Osteoblast (primary cell): ENCODE measurements at regions not wholly inside any gene's neighbourhood (a gene's known extent, or its start where the extent isn't known, plus 50 kb on each side); places are given as distances from the start of the nearest gene placed in this dataset.

Experiments used
- DNase-seq: peaks from one replicate; pipeline ENCODE4 v3.0.0; 2011; ENCODE audit warnings: low spot score, mixed read lengths; ENCODE audit not compliant: insufficient read length; ENCODE audit errors: missing footprints
- H2AFZ ChIP-seq: 2 replicates; pipeline ENCODE4 v1.6.0; 2011; ENCODE audit warnings: mild to moderate bottlenecking, low read length
- H3K27ac ChIP-seq: 2 replicates; pipeline ENCODE4 v1.5.1; 2011; ENCODE audit warnings: mild to moderate bottlenecking, low read depth, low read length, moderate library complexity
- H3K27me3 ChIP-seq: 2 replicates; pipeline ENCODE4 v1.6.0; 2012; ENCODE audit warnings: mild to moderate bottlenecking, control low read depth, inconsistent platforms, low read length, moderate library complexity; ENCODE audit not compliant: insufficient read depth
- H3K36me3 ChIP-seq: 2 replicates; pipeline ENCODE4 v1.5.1; 2011; ENCODE audit warnings: mild to moderate bottlenecking, low read length, control low read depth, moderate library complexity; ENCODE audit not compliant: insufficient read depth
- H3K4me1 ChIP-seq: 2 replicates; pipeline ENCODE4 v1.5.1; 2011; ENCODE audit warnings: mild to moderate bottlenecking, low read length, control low read depth, moderate library complexity; ENCODE audit not compliant: insufficient read depth
- H3K4me2 ChIP-seq: 2 replicates; pipeline ENCODE4 v1.6.0; 2011; ENCODE audit warnings: mild to moderate bottlenecking, low read length; ENCODE audit not compliant: insufficient read depth
- H3K4me3 ChIP-seq: fragments of 200-600 bp; sonication (generic); 3 replicates; pipeline ENCODE4 v1.5.1; 2012; ENCODE audit warnings: mild to moderate bottlenecking, low read length, inconsistent platforms; ENCODE audit not compliant: insufficient read depth
- H3K79me2 ChIP-seq: 2 replicates; pipeline ENCODE4 v1.6.0; 2012; ENCODE audit warnings: mild to moderate bottlenecking, low read length, control low read depth, inconsistent platforms; ENCODE audit not compliant: insufficient read depth
- H3K9me3 ChIP-seq: 2 replicates; pipeline ENCODE4 v1.5.1; 2011; ENCODE audit warnings: low read depth, low read length, control low read depth
- H4K20me1 ChIP-seq: 2 replicates; pipeline ENCODE4 v1.6.0; 2012; ENCODE audit warnings: mild to moderate bottlenecking, low read length, control low read depth; ENCODE audit not compliant: insufficient read depth
- TF ChIP-seq, protein P1 (sequence below): IDR thresholded peaks from 2 replicates; pipeline ENCODE4 v1.5.1; 2011; ENCODE audit warnings: mild to moderate bottlenecking, low read depth, low read length, moderate library complexity; ENCODE audit errors: extremely low read depth

DNA sequence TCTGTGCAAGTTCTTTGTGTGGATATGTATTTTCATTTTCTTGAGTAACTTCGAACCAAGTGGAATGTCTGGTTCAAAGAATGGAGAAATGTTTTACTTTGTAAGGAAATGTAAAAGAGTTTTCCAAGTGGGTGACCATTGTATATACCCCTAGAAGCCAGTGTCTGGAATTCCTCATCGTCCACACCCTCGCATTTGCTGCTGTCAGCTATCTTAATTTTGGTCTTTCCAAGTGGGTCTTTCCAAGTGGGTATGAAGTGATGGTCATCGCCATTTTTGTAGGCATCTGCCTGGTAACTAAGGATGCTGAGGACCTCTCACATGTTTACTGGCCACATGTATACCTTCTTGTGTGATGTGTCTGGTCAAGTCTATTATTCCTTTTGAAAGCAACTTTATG is 547.5 kb downstream of the TBC1D22A start:
- Histone ChIP-seq H3K27me3 (no peaks in the 10 kb centered on the region), H3K36me3 (no peaks in the 10 kb centered on the region), H3K79me2 (no peaks in the 10 kb centered on the region), H3K9me3 (no peaks in the 10 kb centered on the region), H4K20me1 (no peaks in the 10 kb centered on the region), H3K27ac (no peak overlapping the region), H2AFZ (no peak overlapping the region), H3K4me2 (no peak overlapping the region), H3K4me1 (no peaks in the 10 kb centered on the region), H3K4me3 (no peak overlapping the region)
- peak; percentile 57 for DNase-seq
- TF ChIP-seq, protein P1, sequence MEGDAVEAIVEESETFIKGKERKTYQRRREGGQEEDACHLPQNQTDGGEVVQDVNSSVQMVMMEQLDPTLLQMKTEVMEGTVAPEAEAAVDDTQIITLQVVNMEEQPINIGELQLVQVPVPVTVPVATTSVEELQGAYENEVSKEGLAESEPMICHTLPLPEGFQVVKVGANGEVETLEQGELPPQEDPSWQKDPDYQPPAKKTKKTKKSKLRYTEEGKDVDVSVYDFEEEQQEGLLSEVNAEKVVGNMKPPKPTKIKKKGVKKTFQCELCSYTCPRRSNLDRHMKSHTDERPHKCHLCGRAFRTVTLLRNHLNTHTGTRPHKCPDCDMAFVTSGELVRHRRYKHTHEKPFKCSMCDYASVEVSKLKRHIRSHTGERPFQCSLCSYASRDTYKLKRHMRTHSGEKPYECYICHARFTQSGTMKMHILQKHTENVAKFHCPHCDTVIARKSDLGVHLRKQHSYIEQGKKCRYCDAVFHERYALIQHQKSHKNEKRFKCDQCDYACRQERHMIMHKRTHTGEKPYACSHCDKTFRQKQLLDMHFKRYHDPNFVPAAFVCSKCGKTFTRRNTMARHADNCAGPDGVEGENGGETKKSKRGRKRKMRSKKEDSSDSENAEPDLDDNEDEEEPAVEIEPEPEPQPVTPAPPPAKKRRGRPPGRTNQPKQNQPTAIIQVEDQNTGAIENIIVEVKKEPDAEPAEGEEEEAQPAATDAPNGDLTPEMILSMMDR: no peak

DNA sequence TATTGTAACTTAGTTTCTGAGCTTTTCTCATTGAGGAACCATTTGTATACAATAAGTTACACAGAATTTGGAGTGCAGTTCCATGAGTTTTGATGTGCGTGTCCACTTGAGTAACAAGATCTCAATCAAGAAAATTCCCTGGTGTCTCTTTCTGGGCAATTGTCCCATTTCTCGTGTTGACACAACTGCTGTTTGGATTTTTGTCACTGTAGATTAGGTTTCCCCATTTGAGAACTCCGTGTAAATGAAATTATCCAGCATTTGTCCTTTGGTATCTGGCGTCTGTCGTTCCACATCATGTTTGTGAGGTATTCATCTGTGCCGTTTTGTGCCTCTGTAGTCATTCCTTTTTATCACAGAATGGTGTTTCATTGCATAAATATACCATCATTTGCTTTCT is 547.0 kb downstream of the TBC1D22A start:
- Histone ChIP-seq H3K27me3 (no peaks in the 10 kb centered on the region), H3K4me2 (no peak overlapping the region), H3K79me2 (no peaks in the 10 kb centered on the region), H4K20me1 (no peaks in the 10 kb centered on the region), H3K27ac (no peak overlapping the region), H3K4me1 (no peaks in the 10 kb centered on the region), H3K36me3 (no peaks in the 10 kb centered on the region), H2AFZ (no peak overlapping the region), H3K9me3 (no peaks in the 10 kb centered on the region), H3K4me3 (no peak overlapping the region)
- TF ChIP-seq, protein P1: no peak
- no peak for DNase-seq

DNA sequence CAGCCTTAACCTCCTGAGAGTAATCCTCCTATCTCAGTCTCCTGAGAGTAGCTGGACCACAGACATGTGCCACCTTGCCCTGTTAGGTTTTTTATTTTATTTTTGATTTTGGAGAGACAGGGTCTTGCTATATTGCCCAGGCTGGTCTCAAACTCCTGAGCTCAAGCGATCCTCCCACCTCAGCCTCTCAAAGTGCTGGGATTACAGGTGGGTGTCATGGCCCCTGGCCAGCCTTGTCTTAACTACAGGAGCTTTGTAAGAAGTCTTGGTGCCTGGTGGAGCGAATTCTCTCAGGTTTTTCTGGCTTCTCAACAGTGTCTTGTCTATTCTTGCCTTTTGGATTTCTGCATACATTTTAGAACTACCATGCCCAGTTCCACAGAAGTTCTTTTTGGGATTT is 546.4 kb downstream of the TBC1D22A start:
- H3K79me2 ChIP-seq: no peaks in the 10 kb centered on the region
- no peaks in the 10 kb centered on the region for H3K27me3 ChIP-seq
- no peak overlapping the region for H3K27ac ChIP-seq
- H2AFZ ChIP-seq: no peak overlapping the region
- H3K9me3 ChIP-seq: no peaks in the 10 kb centered on the region
- H3K4me3 ChIP-seq: no peak overlapping the region
- H3K4me1 ChIP-seq: no peaks in the 10 kb centered on the region
- H3K36me3 ChIP-seq: no peaks in the 10 kb centered on the region
- no peak overlapping the region for H3K4me2 ChIP-seq
- TF ChIP-seq, protein P1: no peak
- DNase-seq: no peak
- no peaks in the 10 kb centered on the region for H4K20me1 ChIP-seq

DNA sequence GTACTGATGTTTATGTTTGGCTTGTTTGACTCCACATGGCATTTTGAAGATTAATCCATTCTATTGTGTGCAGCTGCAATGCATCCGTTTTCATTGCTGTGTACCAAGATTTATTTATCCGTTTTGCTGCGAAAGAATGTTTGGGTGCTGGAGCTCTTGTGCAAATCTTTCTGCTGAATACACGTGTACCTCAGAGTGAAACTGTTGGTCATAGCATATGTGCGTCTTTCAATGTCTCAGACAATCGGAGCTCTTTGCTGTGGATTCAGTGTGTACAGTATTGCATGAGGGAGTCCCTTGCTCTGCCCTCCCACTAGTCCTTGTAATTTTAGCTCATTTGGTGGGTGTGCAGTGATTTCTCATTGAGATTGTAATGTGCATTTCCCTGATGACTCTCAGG is 545.4 kb downstream of the TBC1D22A start:
- DNase-seq: no peak

More for the DNA sequence above, 545.4 kb downstream of the TBC1D22A start:
- TF ChIP-seq, protein P1: no peak
- no peaks in the 10 kb centered on the region for H3K27me3 ChIP-seq
- H3K4me2 ChIP-seq: no peak overlapping the region
- H3K79me2 ChIP-seq: no peaks in the 10 kb centered on the region
- H3K4me3 ChIP-seq: no peak overlapping the region
- no peaks in the 10 kb centered on the region for H3K9me3 ChIP-seq
- H2AFZ ChIP-seq: no peak overlapping the region
- H3K36me3 ChIP-seq: no peaks in the 10 kb centered on the region
- no peak overlapping the region for H3K27ac ChIP-seq
- no peaks in the 10 kb centered on the region for H4K20me1 ChIP-seq
- H3K4me1 ChIP-seq: no peaks in the 10 kb centered on the region
